PC-9 (cell line): ENCODE measurements at regions not wholly inside any gene's neighbourhood (a gene's known extent, or its start where the extent isn't known, plus 50 kb on each side); places are given as distances from the start of the nearest gene placed in this dataset.

Experiments
- BruUV-seq: library from RNA; stranded (reverse); fragments of 400-500 nt; replicated peaks from 2 replicates; lab custom pipeline; 2021; lab: Mats Ljungman, UMichigan
- CTCF ChIA-PET: fragments of 300-600 bp; sonication (Branson Sonifier 250); formaldehyde crosslinking; loops from one replicate; lab custom pipeline; 2022; ENCODE audit warnings: antibody characterized with exemption; lab: Charles Lee
- POLR2A ChIA-PET: fragments of 300-600 bp; sonication (Branson Sonifier 250); formaldehyde crosslinking; loops from one replicate; lab custom pipeline; 2022; ENCODE audit warnings: antibody characterized with exemption; ENCODE audit not compliant: unreplicated experiment; lab: Charles Lee
- DNase-seq, 2 experiments: peaks; one replicate each; pipeline versions ENCODE4 v3.0.0 to v3.0.0-alpha.2; 2015 to 2022; ENCODE audit warnings: mixed read lengths in 1 of 2
- H2AFZ ChIP-seq: fragments of 200-600 bp; sonication (generic); 2 replicates; pipeline ENCODE4 v1.8.1; 2017; ENCODE audit warnings: antibody characterized with exemption
- H3F3A ChIP-seq: fragments of 200-600 bp; sonication (generic); 2 replicates; pipeline ENCODE4 v1.8.1; 2017; ENCODE audit warnings: antibody characterized with exemption, mild to moderate bottlenecking, low read depth; ENCODE audit not compliant: insufficient read depth
- H3K27ac ChIP-seq: fragments of 200-600 bp; sonication (generic); 2 replicates; pipeline ENCODE4 v1.6.1; 2016; ENCODE audit warnings: mixed run types
- H3K27me3 ChIP-seq: fragments of 200-600 bp; sonication (generic); 2 replicates; pipeline ENCODE4 v1.6.1; 2016; ENCODE audit warnings: low read depth, mixed run types; ENCODE audit not compliant: insufficient read depth
- H3K36me3 ChIP-seq: fragments of 200-600 bp; sonication (generic); 2 replicates; pipeline ENCODE4 v1.6.1; 2016; ENCODE audit warnings: low read depth, mixed run types
- H3K4me1 ChIP-seq: fragments of 200-600 bp; sonication (generic); replicated peaks from 2 replicates; pipeline ENCODE4 v1.6.1; 2016; ENCODE audit warnings: mixed run types; ENCODE audit not compliant: insufficient read depth
- H3K4me2 ChIP-seq: fragments of 200-600 bp; sonication (generic); 2 replicates; pipeline ENCODE4 v1.6.1; 2017; ENCODE audit warnings: mixed run types
- H3K4me3 ChIP-seq: fragments of 200-600 bp; sonication (generic); 2 replicates; pipeline ENCODE4 v1.6.1; 2016; ENCODE audit warnings: mixed run types
- H3K79me2 ChIP-seq: fragments of 200-600 bp; sonication (generic); 2 replicates; pipeline ENCODE4 v1.6.1; 2017; ENCODE audit warnings: low read depth, mixed run types
- H3K9me2 ChIP-seq: fragments of 200-600 bp; sonication (generic); 2 replicates; pipeline ENCODE4 v1.8.1; 2017; ENCODE audit warnings: mild to moderate bottlenecking; ENCODE audit not compliant: insufficient read depth
- H3K9me3 ChIP-seq: fragments of 200-600 bp; sonication (generic); 2 replicates; pipeline ENCODE4 v1.8.1; 2016; ENCODE audit warnings: low read depth; ENCODE audit not compliant: insufficient read depth
- H4K20me1 ChIP-seq: fragments of 200-600 bp; sonication (generic); 2 replicates; pipeline ENCODE4 v1.8.1; 2017; ENCODE audit not compliant: insufficient read depth
- CTCF ChIP-seq: fragments of 200-600 bp; sonication (generic); conservative IDR thresholded peaks from 2 replicates; pipeline ENCODE4 v1.6.1; 2017; ENCODE audit warnings: mixed run types, antibody characterized with exemption, mild to moderate bottlenecking, moderate library complexity
- EZH2 ChIP-seq: fragments of 200-600 bp; sonication (generic); IDR thresholded peaks from 2 replicates; pipeline ENCODE4 v1.8.0; 2017; ENCODE audit warnings: antibody characterized with exemption, low read depth
- intact Hi-C: fragments of 100-400 bp; cut with micrococcal nuclease; formaldehyde crosslinking; loops from one replicate; pipeline ENCODE4 v1.10.0; 2022; ENCODE audit not compliant: unreplicated experiment

- Histone ChIP-seq H3K4me3 (no peak overlapping the region), H2AFZ (no peak overlapping the region), H4K20me1 (no peaks in the 10 kb centered on the region), H3K27ac (no peak overlapping the region), H3K9me3 (no peaks in the 10 kb centered on the region), H3K9me2 (no peaks in the 10 kb centered on the region), H3K36me3 (no peaks in the 10 kb centered on the region), H3F3A (no peaks in the 10 kb centered on the region), H3K27me3 (no peaks in the 10 kb centered on the region), H3K79me2 (no peaks in the 10 kb centered on the region), H3K4me2 (no peak overlapping the region), H3K4me1 (no peaks in the 10 kb centered on the region)
- TF ChIP-seq CTCF (no peak), EZH2 (no peak)
- BruUV-seq, result no TSS peak
- CTCF ChIA-PET, result no interaction called here
- POLR2A ChIA-PET, result no interaction called here
- DNase-seq, result no peak
- intact Hi-C loops, result no loop called here
Observed at GRCh38 chrX:77174680-77175519, 272.3 kb upstream of the FGF16 start.

- H4K20me1 ChIP-seq, result no peaks in the 10 kb centered on the region
- POLR2A ChIA-PET, result no interaction called here
- no peak overlapping the region for H3K27ac ChIP-seq
- H3K36me3 ChIP-seq, result no peaks in the 10 kb centered on the region
- CTCF ChIA-PET, result no interaction called here
- H3K79me2 ChIP-seq, result no peaks in the 10 kb centered on the region
- intact Hi-C loops, result no loop called here
- no peak overlapping the region for H3K4me2 ChIP-seq
- no peaks in the 10 kb centered on the region for H3K4me1 ChIP-seq
- no peaks in the 10 kb centered on the region for H3K9me2 ChIP-seq
- TF ChIP-seq EZH2 (no peak), CTCF (no peak)
- BruUV-seq, result no TSS peak
- no peak overlapping the region for H2AFZ ChIP-seq
- peaks cover 11% of the 10 kb centered on the region for H3K27me3 ChIP-seq
- no peak overlapping the region for H3K4me3 ChIP-seq
- H3K9me3 ChIP-seq, result no peaks in the 10 kb centered on the region
- no peak for DNase-seq
- H3F3A ChIP-seq, result no peaks in the 10 kb centered on the region
Observed at GRCh38 chrX:77200663-77201062, 246.5 kb upstream of the FGF16 start.

GRCh38 chrX:77223046-77223445 is 224.1 kb upstream of the FGF16 start:
- no peaks in the 10 kb centered on the region for H3F3A ChIP-seq
- no peaks in the 10 kb centered on the region for H3K9me2 ChIP-seq
- no peaks in the 10 kb centered on the region for H4K20me1 ChIP-seq
- H3K4me2 ChIP-seq, result no peak overlapping the region
- intact Hi-C loops, result no loop called here
- no peaks in the 10 kb centered on the region for H3K4me1 ChIP-seq
- H3K27ac ChIP-seq, result no peak overlapping the region
- no peaks in the 10 kb centered on the region for H3K9me3 ChIP-seq
- BruUV-seq, result no TSS peak
- H3K79me2 ChIP-seq, result no peaks in the 10 kb centered on the region
- DNase-seq, result no peak
- H3K36me3 ChIP-seq, result no peaks in the 10 kb centered on the region
- CTCF ChIA-PET, result no interaction called here
- H2AFZ ChIP-seq, result no peak overlapping the region
- H3K27me3 ChIP-seq, result no peaks in the 10 kb centered on the region; the same call in 1 of the 2 replicates
- H3K4me3 ChIP-seq, result no peak overlapping the region
- POLR2A ChIA-PET, result no interaction called here
- TF ChIP-seq EZH2, result no peak

- TF ChIP-seq EZH2 (no peak), CTCF (no peak)
- Histone ChIP-seq H2AFZ (no peak overlapping the region), H3K4me2 (no peak overlapping the region), H3K4me3 (no peak overlapping the region), H3K9me2 (no peaks in the 10 kb centered on the region), H3K27ac (no peak overlapping the region), H3K27me3 (no peaks in the 10 kb centered on the region), H3K36me3 (no peaks in the 10 kb centered on the region), H3K9me3 (no peaks in the 10 kb centered on the region), H3F3A (no peaks in the 10 kb centered on the region), H3K79me2 (no peaks in the 10 kb centered on the region), H3K4me1 (no peaks in the 10 kb centered on the region), H4K20me1 (no peaks in the 10 kb centered on the region)
- no peak for DNase-seq
- BruUV-seq, result no TSS peak
- CTCF ChIA-PET, result no interaction called here
- POLR2A ChIA-PET, result no interaction called here
- intact Hi-C loops, result no loop called here
Observed at GRCh38 chrX:77264490-77264889, 182.7 kb upstream of the FGF16 start.
